Esophagus muscularis mucosa (tissue), 4 donors: ENCODE measurements at regions not wholly inside any gene's neighbourhood (a gene's known extent, or its start where the extent isn't known, plus 50 kb on each side); places are given as distances from the start of the nearest gene placed in this dataset.

Experiments used
- CTCF ChIP-seq, 3 experiments: fragments of 200-600 bp in 2 of 3; fragments of 450-650 bp in 1 of 3; sonication (generic) in 2 of 3; IDR thresholded peaks; one replicate each; pipeline ENCODE4 v1.5.1; 2017 to 2019; ENCODE audit warnings: antibody characterized with exemption in 3 of 3, mild to moderate bottlenecking in 2 of 3, moderate library complexity in 1 of 3
- EP300 ChIP-seq: sonication (generic); formaldehyde crosslinking; IDR thresholded peaks from one replicate; pipeline ENCODE4 v1.6.1; 2017; ENCODE audit warnings: antibody characterized with exemption
- POLR2A ChIP-seq: fragments of 450-650 bp; IDR thresholded peaks from one replicate; pipeline ENCODE4 v1.6.1; 2017; ENCODE audit warnings: antibody characterized with exemption, moderate library complexity, mild to moderate bottlenecking, low read depth

GRCh38 chr6:131427434-131428058 lies 145.5 kb upstream of the ARG1 start:
- TF ChIP-seq CTCF (IDR thresholded peaks at IDR 0.05) (no peak), EP300 (no peak), POLR2A (no peak)
